Fibroblast of lung (primary cell): ENCODE measurements at regions not wholly inside any gene's neighbourhood (a gene's known extent, or its start where the extent isn't known, plus 50 kb on each side); places are given as distances from the start of the nearest gene placed in this dataset.

ENCODE experiments used
- DNase-seq, 2 donors: peaks; one replicate each; pipeline versions ENCODE4 v3.0.0 to v3.0.0-alpha.2; 2010; ENCODE audit warnings: low read depth in 2 of 2
- H2AFZ ChIP-seq: 2 replicates; pipeline ENCODE4 v1.5.1; 2012; ENCODE audit warnings: low read length, control low read depth, inconsistent platforms
- H3K27ac ChIP-seq: 2 replicates; pipeline ENCODE4 v1.5.1; 2011; ENCODE audit warnings: low read length, control low read depth; ENCODE audit not compliant: insufficient read depth
- H3K27me3 ChIP-seq: 2 replicates; pipeline ENCODE4 v1.5.1; 2011; ENCODE audit warnings: mild to moderate bottlenecking, low read length; ENCODE audit not compliant: control insufficient read depth, insufficient read depth
- H3K36me3 ChIP-seq: 2 replicates; pipeline ENCODE4 v1.5.1; 2011; ENCODE audit warnings: low read length; ENCODE audit not compliant: control insufficient read depth, insufficient read depth
- H3K4me1 ChIP-seq: 2 replicates; pipeline ENCODE4 v1.5.1; 2011; ENCODE audit warnings: low read length; ENCODE audit not compliant: control insufficient read depth, insufficient read depth; ENCODE audit errors: extremely low read depth
- H3K4me2 ChIP-seq: 2 replicates; pipeline ENCODE4 v1.5.1; 2011; ENCODE audit warnings: low read length, control low read depth; ENCODE audit not compliant: insufficient read depth; ENCODE audit errors: extremely low read depth
- H3K4me3 ChIP-seq, 4 experiments: fragments of 200-600 bp in 1 of 4; sonication (generic) in 1 of 4; replicated peaks in 1 of 4; 2 replicates each; pipeline ENCODE4 v1.5.1; 2011 to 2016; ENCODE audit warnings: low read length in 4 of 4, low read depth in 3 of 4, mild to moderate bottlenecking in 3 of 4, control low read depth in 2 of 4, inconsistent platforms in 1 of 4, mixed read lengths in 1 of 4; ENCODE audit not compliant: insufficient read depth in 1 of 4; ENCODE audit errors: control extremely low read depth in 1 of 4
- H3K79me2 ChIP-seq: 2 replicates; pipeline ENCODE4 v1.5.1; 2012; ENCODE audit warnings: mild to moderate bottlenecking, low read length, inconsistent platforms; ENCODE audit not compliant: control insufficient read depth, insufficient read depth
- H3K9ac ChIP-seq: 2 replicates; pipeline ENCODE4 v1.5.1; 2011; ENCODE audit warnings: mild to moderate bottlenecking, low read length, control low read depth; ENCODE audit not compliant: insufficient read depth
- H3K9me3 ChIP-seq: 2 replicates; pipeline ENCODE4 v1.5.1; 2012; ENCODE audit warnings: low read depth, low read length; ENCODE audit not compliant: control insufficient read depth, insufficient read depth
- H4K20me1 ChIP-seq: 2 replicates; pipeline ENCODE4 v1.5.1; 2011; ENCODE audit warnings: low read length; ENCODE audit not compliant: control insufficient read depth, insufficient read depth; ENCODE audit errors: extremely low read depth
- EZH2 ChIP-seq: IDR thresholded peaks from 2 replicates; pipeline ENCODE4 v1.5.1; 2012; ENCODE audit warnings: low read length, control low read depth, mild to moderate bottlenecking; ENCODE audit errors: missing control alignments
- TF ChIP-seq, protein P1 (sequence below), 2 donors: IDR thresholded peaks in 1 of 2; conservative IDR thresholded peaks in 1 of 2; 1 replicate in 1 of 2; 2 replicates in 1 of 2; pipeline ENCODE4 v1.5.1; 2011 to 2012; ENCODE audit warnings: low read length in 2 of 2, control low read depth in 1 of 2, inconsistent platforms in 1 of 2, low read depth in 1 of 2, mild to moderate bottlenecking in 1 of 2

DNA sequence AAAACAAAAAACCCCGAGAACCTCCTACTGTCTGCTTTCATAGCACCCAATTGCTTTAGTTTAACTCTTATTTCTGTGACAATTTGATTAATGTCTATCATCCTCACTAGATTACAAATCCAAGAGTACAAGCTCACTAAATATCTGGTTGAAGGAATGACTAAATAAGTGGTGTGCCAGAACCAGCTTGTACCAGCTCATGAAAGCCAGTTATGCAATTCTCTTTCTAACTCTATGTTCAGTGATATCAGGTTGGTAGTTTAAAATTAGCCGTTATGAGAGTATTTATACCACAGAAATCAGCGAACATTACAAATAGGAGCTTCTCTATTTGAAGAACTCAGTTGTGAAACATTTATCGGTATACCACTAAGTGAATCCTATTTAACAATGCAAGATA lies 137.2 kb upstream of the MITF start:
- TF ChIP-seq EZH2 = no peak
- TF ChIP-seq, protein P1, sequence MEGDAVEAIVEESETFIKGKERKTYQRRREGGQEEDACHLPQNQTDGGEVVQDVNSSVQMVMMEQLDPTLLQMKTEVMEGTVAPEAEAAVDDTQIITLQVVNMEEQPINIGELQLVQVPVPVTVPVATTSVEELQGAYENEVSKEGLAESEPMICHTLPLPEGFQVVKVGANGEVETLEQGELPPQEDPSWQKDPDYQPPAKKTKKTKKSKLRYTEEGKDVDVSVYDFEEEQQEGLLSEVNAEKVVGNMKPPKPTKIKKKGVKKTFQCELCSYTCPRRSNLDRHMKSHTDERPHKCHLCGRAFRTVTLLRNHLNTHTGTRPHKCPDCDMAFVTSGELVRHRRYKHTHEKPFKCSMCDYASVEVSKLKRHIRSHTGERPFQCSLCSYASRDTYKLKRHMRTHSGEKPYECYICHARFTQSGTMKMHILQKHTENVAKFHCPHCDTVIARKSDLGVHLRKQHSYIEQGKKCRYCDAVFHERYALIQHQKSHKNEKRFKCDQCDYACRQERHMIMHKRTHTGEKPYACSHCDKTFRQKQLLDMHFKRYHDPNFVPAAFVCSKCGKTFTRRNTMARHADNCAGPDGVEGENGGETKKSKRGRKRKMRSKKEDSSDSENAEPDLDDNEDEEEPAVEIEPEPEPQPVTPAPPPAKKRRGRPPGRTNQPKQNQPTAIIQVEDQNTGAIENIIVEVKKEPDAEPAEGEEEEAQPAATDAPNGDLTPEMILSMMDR (conservative IDR thresholded peaks at IDR 0.05 in 1 of 2, IDR thresholded peaks at IDR 0.05 in 1 of 2; ENCODE audit: low read depth in 1 of 2, low read length in 2 of 2) = no peak

DNA sequence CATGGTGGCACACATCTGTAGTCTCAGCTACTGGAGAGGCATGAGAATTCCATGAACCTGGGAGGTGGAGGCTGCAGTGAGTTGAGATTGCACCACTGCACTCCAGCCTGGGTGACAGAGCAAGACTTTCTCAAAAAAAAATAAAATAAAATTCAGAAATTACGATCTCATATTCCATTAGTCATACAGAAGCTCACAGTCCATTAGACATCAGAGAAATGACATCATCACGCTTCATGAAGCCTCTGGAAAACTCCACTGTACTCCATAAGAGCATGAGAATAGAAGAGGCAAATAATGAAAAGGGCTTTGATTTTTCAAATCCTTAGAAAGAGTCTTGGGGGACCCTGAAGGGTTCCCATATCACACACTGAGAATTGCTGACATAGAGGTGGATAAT lies 145.0 kb upstream of the MITF start:
- DNase-seq = peak in 1 of 2 donors; percentile 3
- Histone ChIP-seq H3K4me3 (no peak overlapping the region), H3K27me3 (no peaks in the 10 kb centered on the region), H3K27ac (no peak overlapping the region), H2AFZ (no peak overlapping the region), H3K4me1 (no peaks in the 10 kb centered on the region), H3K4me2 (no peak overlapping the region), H3K9ac (no peak overlapping the region), H3K36me3 (no peaks in the 10 kb centered on the region), H4K20me1 (no peaks in the 10 kb centered on the region), H3K9me3 (no peaks in the 10 kb centered on the region), H3K79me2 (no peaks in the 10 kb centered on the region)
- no peak for TF ChIP-seq EZH2
- TF ChIP-seq, protein P1 (conservative IDR thresholded peaks at IDR 0.05 in 1 of 2, IDR thresholded peaks at IDR 0.05 in 1 of 2; ENCODE audit: low read depth in 1 of 2, low read length in 2 of 2) = no peak

More for the DNA sequence above, 137.2 kb upstream of the MITF start:
- H3K36me3 ChIP-seq = no peaks in the 10 kb centered on the region
- H3K9ac ChIP-seq = no peak overlapping the region
- DNase-seq = no peak
- no peak overlapping the region for H3K4me2 ChIP-seq
- no peaks in the 10 kb centered on the region for H3K27me3 ChIP-seq
- H3K4me1 ChIP-seq = no peaks in the 10 kb centered on the region
- H4K20me1 ChIP-seq = no peaks in the 10 kb centered on the region
- no peak overlapping the region for H2AFZ ChIP-seq
- H3K4me3 ChIP-seq = no peak overlapping the region
- H3K79me2 ChIP-seq = no peaks in the 10 kb centered on the region
- no peaks in the 10 kb centered on the region for H3K9me3 ChIP-seq
- no peak overlapping the region for H3K27ac ChIP-seq

DNA sequence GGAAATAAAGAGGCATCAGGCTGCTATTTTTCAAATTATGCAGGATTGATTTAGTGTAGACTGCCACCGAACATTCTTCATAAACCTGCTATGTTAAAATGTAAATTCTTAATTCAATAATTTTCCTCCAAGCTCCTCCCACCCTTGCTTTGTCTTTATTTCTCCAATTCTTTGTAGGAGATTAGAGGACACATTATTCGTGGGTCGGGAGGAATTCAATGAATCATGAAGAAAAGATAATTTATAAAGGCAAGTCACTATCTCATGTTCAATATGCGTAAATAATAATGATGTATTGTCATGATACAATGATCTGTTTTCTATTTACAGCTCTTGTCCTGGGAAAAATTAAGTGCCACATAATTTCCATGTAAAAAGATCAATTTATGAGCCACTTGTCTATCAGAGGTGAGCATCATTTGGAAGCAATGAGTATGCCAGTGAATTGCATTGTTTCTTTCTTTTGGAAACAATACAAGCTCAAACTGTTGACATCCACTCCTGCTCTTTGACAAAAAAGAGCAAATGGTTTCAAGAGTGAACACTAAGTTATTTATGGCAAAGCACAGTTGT lies 148.0 kb upstream of the MITF start:
- no peaks in the 10 kb centered on the region for H3K79me2 ChIP-seq
- DNase-seq = peak in 1 of 2 donors; percentile 2
- no peaks in the 10 kb centered on the region for H3K27me3 ChIP-seq
- H3K9me3 ChIP-seq = no peaks in the 10 kb centered on the region
- no peak overlapping the region for H3K4me2 ChIP-seq
- no peak overlapping the region for H3K27ac ChIP-seq
- H3K4me1 ChIP-seq = no peaks in the 10 kb centered on the region
- no peak overlapping the region for H3K4me3 ChIP-seq
- H3K9ac ChIP-seq = no peak overlapping the region
- TF ChIP-seq EZH2 = no peak
- TF ChIP-seq, protein P1 (conservative IDR thresholded peaks at IDR 0.05 in 1 of 2, IDR thresholded peaks at IDR 0.05 in 1 of 2; ENCODE audit: low read depth in 1 of 2, low read length in 2 of 2) = no peak
- no peak overlapping the region for H2AFZ ChIP-seq
- no peaks in the 10 kb centered on the region for H3K36me3 ChIP-seq
- no peaks in the 10 kb centered on the region for H4K20me1 ChIP-seq
